HG02763 (cell line): ENCODE measurements at regions not wholly inside any gene's neighbourhood (a gene's known extent, or its start where the extent isn't known, plus 50 kb on each side); places are given as distances from the start of the nearest gene placed in this dataset.
"Not testable (repeated sequence)": the region's sequence is repeated elsewhere in the genome, so short reads cannot be mapped to it uniquely, and the experiment has no call there.

ENCODE experiments used
- ATAC-seq: cut with Tn5 transposase; IDR thresholded peaks from one replicate; pipeline ENCODE4 v1.9.1; 2021; ENCODE audit warnings: mild to moderate bottlenecking, moderate library complexity; ENCODE audit not compliant: unreplicated experiment

GRCh38 chr20:47845382-47845977 lies 60.2 kb upstream of the SULF2 start:
- ATAC-seq = not testable (repeated sequence)

GRCh38 chr20:47844568-47844906 lies 59.3 kb upstream of the SULF2 start:
- ATAC-seq = not testable (repeated sequence)

- no peak for ATAC-seq
Measured at GRCh38 chr20:47843886-47844567, 58.7 kb upstream of the SULF2 start.

GRCh38 chr20:47842950-47843349 lies 57.7 kb upstream of the SULF2 start:
- ATAC-seq = not testable (repeated sequence)

- not testable (repeated sequence) for ATAC-seq
Measured at GRCh38 chr20:47842004-47842403, 56.7 kb upstream of the SULF2 start.

- ATAC-seq = not testable (repeated sequence)
Measured at GRCh38 chr20:47836256-47836817, 51.1 kb upstream of the SULF2 start.
